Stimulated activated CD8-positive, alpha-beta memory T cell treated with anti-CD3 and anti-CD28 coated beads, Interleukin-15, amount 100 ng/mL, for 4 hours (primary cell): ENCODE measurements at regions not wholly inside any gene's neighbourhood (a gene's known extent, or its start where the extent isn't known, plus 50 kb on each side); places are given as distances from the start of the nearest gene placed in this dataset.

Source experiments
- DNase-seq, 2 donors: peaks; one replicate each; pipeline ENCODE4 v3.0.0-alpha.2; 2020; ENCODE audit warnings: low read depth in 2 of 2

- DNase-seq: no peak
Measured at GRCh38 chr9:99436616-99437015, 214.5 kb downstream of the SEC61B start.

GRCh38 chr9:99437145-99437544 is 215.1 kb downstream of the SEC61B start:
- DNase-seq: no peak

DNA sequence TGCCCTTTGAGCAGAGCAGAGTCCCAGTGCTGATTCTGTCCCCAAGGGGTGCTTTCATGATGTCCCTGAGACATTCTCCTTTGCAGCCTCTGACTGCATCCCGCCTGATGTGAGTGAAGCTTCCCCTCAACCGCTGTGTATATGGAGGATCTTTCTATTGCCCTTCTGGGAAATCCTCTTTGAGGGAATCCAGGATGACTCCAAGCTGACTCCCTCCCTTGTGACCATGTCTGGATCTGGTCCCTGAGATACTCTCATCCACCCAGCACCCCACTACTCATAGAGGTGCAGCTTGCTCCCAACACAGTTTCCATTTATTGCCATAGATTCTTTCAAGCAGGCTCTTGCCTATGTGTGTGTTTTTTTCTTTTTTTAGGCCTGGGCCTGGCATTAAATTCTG is 216.5 kb downstream of the SEC61B start:
- no peak for DNase-seq

GRCh38 chr9:99441829-99442228 is 219.7 kb downstream of the SEC61B start:
- DNase-seq: no peak

GRCh38 chr9:99445371-99445891 is 223.3 kb downstream of the SEC61B start:
- DNase-seq: no peak

GRCh38 chr9:99445920-99446319 is 223.8 kb downstream of the SEC61B start:
- DNase-seq: no peak

DNA sequence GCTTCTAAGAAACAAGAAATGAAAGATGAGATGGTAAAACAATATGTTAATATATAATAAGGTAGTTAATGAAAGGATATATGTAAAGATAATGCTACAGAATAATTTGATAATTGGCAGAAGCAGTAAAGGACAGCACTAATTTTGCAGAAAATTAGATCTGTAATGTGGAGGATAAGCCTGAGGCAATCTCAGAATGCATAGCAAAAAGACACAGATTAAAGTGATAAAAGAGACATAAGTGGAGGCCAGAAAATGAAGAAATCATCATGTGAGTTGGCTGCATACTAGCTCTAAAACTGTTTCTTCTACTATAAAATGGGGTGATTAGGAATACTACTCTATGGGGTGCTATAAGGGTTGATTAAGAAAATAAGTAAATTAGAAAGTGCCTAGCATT is 225.9 kb downstream of the SEC61B start:
- DNase-seq: no peak

GRCh38 chr9:99449726-99450125 is 227.6 kb downstream of the SEC61B start:
- DNase-seq: no peak

- no peak for DNase-seq
Measured at GRCh38 chr9:99451112-99451606, 229.1 kb downstream of the SEC61B start.

GRCh38 chr9:99457406-99457805 is 235.3 kb downstream of the SEC61B start:
- no peak for DNase-seq

DNA sequence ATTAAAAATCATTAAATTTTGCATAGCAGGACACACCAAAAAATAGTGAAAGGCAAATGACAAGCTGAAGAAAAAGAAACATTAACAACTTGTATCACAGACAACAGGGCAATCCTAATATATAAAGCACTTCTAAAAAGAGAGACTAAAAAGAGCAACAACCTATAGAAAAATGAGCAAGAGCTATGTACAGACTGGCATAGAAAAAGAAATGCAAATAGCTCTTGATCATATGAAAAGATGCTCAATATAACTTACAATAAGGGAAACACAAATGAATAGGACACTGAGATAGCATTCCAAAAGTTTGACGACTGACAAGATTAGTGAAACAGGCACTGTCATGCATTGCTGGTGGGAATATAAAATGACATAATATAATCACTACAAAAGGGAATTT is 235.9 kb downstream of the SEC61B start:
- no peak for DNase-seq

DNA sequence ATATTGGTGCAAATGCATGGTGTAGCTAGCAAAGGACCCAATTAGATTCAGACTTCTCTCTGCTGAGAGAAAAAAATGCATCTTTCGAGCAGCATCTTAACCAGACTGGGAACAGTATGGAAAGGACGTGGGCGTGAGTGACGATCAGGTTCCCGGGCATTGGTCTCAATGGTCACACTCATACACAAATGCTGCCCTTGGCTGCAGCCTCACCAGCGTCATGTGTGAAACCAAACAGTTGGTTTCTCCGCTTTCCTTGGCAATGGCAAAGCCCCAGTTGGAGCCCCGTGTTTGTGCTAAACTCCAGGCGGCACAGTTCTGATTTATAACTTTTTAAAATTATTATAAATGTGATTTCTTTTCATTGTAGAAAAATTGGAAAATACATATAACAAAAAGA is 237.8 kb downstream of the SEC61B start:
- DNase-seq: no peak

GRCh38 chr9:99463131-99463530 is 241.0 kb downstream of the SEC61B start:
- no peak for DNase-seq

GRCh38 chr9:99464568-99464967 is 242.5 kb downstream of the SEC61B start:
- no peak for DNase-seq

- no peak for DNase-seq
Measured at GRCh38 chr9:99465231-99465907, 243.3 kb downstream of the SEC61B start.

GRCh38 chr9:99466104-99466503 is 244.0 kb downstream of the SEC61B start:
- DNase-seq: no peak

GRCh38 chr9:99466781-99467180 is 244.7 kb downstream of the SEC61B start:
- DNase-seq: no peak

DNA sequence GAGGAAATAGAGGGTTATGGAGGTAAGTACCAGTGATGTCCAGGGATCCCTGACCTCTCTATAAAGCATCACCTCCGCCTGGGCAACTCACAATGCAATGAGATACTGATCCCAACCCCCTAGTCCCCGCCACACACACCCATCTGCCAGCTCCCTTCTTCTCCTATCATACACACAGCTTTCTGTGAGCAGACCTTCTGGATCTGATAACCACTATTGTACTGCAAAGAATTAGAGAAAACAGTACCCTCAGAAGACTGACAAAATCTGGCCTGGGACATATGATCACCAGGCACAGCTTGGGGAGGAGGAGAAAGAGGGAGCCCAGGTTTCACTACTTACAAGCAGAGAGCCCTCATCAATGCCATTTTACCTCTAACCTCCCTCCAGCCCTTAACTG is 249.0 kb downstream of the SEC61B start:
- DNase-seq: no peak

DNA sequence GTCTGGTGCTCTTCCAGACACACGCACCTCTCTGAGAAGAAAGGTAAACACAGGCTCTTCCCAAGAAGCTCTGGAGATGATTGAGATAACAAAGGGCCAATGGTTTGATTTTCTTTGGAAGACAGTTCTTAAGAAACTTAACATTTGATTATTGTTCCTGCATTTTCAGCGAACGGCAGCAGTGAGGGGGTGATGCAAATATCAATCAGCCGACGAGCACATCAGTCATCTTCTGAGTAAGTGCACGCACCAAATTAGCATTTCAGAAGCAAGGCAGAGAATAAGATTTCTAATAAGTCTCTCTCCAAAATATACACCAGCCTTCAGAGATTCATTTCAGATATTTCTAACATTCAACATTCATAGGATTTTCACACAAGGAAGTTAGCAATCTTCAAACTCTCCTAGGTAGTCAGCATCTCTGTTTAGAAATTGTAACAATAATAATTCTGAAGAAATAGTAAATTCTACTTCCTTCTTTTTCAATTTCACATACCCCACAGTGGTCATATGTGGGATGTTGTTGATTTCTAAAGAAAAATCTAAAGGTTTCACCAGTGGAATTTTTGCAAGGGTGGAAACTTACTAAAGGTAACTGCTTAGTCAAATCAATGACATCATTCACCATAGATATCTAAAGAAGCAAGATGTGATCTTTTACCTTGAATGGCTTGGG is 250.3 kb downstream of the SEC61B start:
- no peak for DNase-seq

GRCh38 chr9:99472916-99473245 is 250.8 kb downstream of the SEC61B start:
- DNase-seq: no peak

- DNase-seq: no peak
Measured at GRCh38 chr9:99474186-99474585, 252.1 kb downstream of the SEC61B start.

DNA sequence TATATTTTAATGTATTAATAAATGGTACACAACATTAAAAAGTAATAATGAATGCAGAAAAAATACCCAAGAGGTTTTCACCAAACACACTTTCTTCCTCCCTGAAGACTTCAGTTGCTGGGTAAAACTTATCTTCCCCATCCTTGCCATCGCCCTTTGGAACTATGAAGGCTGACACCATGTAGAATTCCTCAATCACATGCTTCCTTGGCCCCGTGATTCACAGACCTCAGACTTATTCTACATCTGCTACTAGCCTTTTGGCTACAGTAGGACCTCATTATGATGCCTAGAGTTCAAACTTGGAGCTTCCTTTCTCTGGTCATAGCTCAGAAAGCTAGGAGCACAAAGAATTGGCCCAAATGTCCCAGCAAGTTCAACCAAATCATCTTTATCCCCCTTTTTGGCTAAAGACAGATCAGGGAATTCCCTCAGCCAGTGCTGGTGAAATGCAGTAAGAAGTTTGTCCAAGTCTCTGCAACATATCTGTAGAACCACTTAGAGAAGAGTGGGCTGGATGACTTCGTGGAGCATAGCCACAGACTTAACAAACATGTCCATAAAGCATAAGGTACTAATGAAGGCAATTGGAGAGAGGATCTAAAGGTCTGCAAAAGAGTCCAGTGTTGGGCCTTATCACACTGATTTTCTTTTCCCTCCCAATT is 253.5 kb downstream of the SEC61B start:
- no peak for DNase-seq

GRCh38 chr9:99478469-99479027 is 256.5 kb downstream of the SEC61B start:
- no peak for DNase-seq
